ENCODE measurements at regions not wholly inside any gene's neighbourhood (a gene's known extent, or its start where the extent isn't known, plus 50 kb on each side); places are given as distances from the start of the nearest gene placed in this dataset.

GRCh38 chr15:81544385-81544784 lies 170.4 kb upstream of the TMC3 start (continued):
- TF ChIP-seq ZMAT4 (CRISPR knock-in tag; IDR thresholded peaks at IDR 0.05) (no peak), MYBL2 (CRISPR knock-in tag; IDR thresholded peaks at IDR 0.05) (no peak), JAZF1 (CRISPR knock-in tag; IDR thresholded peaks at IDR 0.05) (no peak), PRRX2 (CRISPR knock-in tag; IDR thresholded peaks at IDR 0.05) (no peak), OVOL2 (CRISPR knock-in tag; IDR thresholded peaks at IDR 0.05; ENCODE audit: borderline replicate concordance) (no peak)

GRCh38 chr15:81540909-81541308 lies 166.9 kb upstream of the TMC3 start:
- ChIA-PET CTCF (no interaction called here), POLR2A (no interaction called here)
- H3K36me3 Mint-ChIP-seq: no peaks in the 10 kb centered on the region
- TF ChIP-seq CREM (CRISPR knock-in tag; IDR thresholded peaks at IDR 0.05) (no peak), SP1 (CRISPR knock-in tag; conservative IDR thresholded peaks at IDR 0.05) (no peak)
- no peak overlapping the region for H3K27ac Mint-ChIP-seq
- DNase-seq (ENCODE audit: low spot score): no peak
- no peaks in the 10 kb centered on the region for H3K27me3 Mint-ChIP-seq (ENCODE audit: low read depth)
- H3K4me3 Mint-ChIP-seq: no peak overlapping the region
- no peaks in the 10 kb centered on the region for H3K4me1 Mint-ChIP-seq
- no peak for ATAC-seq
- no peaks in the 10 kb centered on the region for H3K9me3 Mint-ChIP-seq

- H3K27ac Mint-ChIP-seq: no peak overlapping the region
- DNase-seq (ENCODE audit: low spot score) (no peak), ATAC-seq (no peak)
- H3K4me3 Mint-ChIP-seq: no peak overlapping the region
- TF ChIP-seq ZNF423 (CRISPR knock-in tag; IDR thresholded peaks at IDR 0.05) (no peak), CBFB (CRISPR knock-in tag; IDR thresholded peaks at IDR 0.05; ENCODE audit: low read depth) (no peak), ZMAT4 (CRISPR knock-in tag; IDR thresholded peaks at IDR 0.05) (no peak), CTCF (IDR thresholded peaks at IDR 0.05) (no peak), KAT7 (CRISPR knock-in tag; IDR thresholded peaks at IDR 0.05; ENCODE audit: borderline replicate concordance) (no peak), RORB (CRISPR knock-in tag; IDR thresholded peaks at IDR 0.05) (no peak)
- ChIA-PET POLR2A (no interaction called here), CTCF (no interaction called here)
- H3K9me3 Mint-ChIP-seq: no peaks in the 10 kb centered on the region
- H3K4me1 Mint-ChIP-seq: peaks cover 13% of the 10 kb centered on the region
- H3K36me3 Mint-ChIP-seq: no peaks in the 10 kb centered on the region
- H3K27me3 Mint-ChIP-seq (ENCODE audit: low read depth): no peaks in the 10 kb centered on the region
Observed at GRCh38 chr15:81536356-81536755, 162.3 kb upstream of the TMC3 start.

- POLR2A ChIA-PET: no interaction called here
Observed at GRCh38 chr15:81534124-81534523, 160.1 kb upstream of the TMC3 start.

More at GRCh38 chr15:81534124-81534523, 160.1 kb upstream of the TMC3 start:
- TF ChIP-seq ZNF671 (CRISPR knock-in tag; IDR thresholded peaks at IDR 0.05) (no peak), OVOL2 (CRISPR knock-in tag; IDR thresholded peaks at IDR 0.05; ENCODE audit: borderline replicate concordance) (no peak), FOXJ3 (CRISPR knock-in tag; IDR thresholded peaks at IDR 0.05; ENCODE audit: borderline replicate concordance) (no peak), IRF1 (CRISPR knock-in tag; IDR thresholded peaks at IDR 0.05) (no peak), ATF1 (CRISPR knock-in tag; IDR thresholded peaks at IDR 0.05) (no peak), ZNF121 (CRISPR knock-in tag; IDR thresholded peaks at IDR 0.05) (no peak), HMGA2 (CRISPR knock-in tag; IDR thresholded peaks at IDR 0.05) (no peak), MAX (CRISPR knock-in tag; IDR thresholded peaks at IDR 0.05) (no peak), ZNF219 (CRISPR knock-in tag; IDR thresholded peaks at IDR 0.05; ENCODE audit: borderline replicate concordance) (no peak)
- CTCF ChIA-PET: no interaction called here
- no peak overlapping the region for H3K27ac Mint-ChIP-seq
- ATAC-seq (no peak), DNase-seq (ENCODE audit: low spot score) (no peak)
- no peaks in the 10 kb centered on the region for H3K27me3 Mint-ChIP-seq (ENCODE audit: low read depth)
- no peaks in the 10 kb centered on the region for H3K36me3 Mint-ChIP-seq
- no peak overlapping the region for H3K4me3 Mint-ChIP-seq
- H3K9me3 Mint-ChIP-seq: no peaks in the 10 kb centered on the region
- H3K4me1 Mint-ChIP-seq: peaks cover 36% of the 10 kb centered on the region
